ENCODE measurements at regions not wholly inside any gene's neighbourhood (a gene's known extent, or its start where the extent isn't known, plus 50 kb on each side); places are given as distances from the start of the nearest gene placed in this dataset.

DNA sequence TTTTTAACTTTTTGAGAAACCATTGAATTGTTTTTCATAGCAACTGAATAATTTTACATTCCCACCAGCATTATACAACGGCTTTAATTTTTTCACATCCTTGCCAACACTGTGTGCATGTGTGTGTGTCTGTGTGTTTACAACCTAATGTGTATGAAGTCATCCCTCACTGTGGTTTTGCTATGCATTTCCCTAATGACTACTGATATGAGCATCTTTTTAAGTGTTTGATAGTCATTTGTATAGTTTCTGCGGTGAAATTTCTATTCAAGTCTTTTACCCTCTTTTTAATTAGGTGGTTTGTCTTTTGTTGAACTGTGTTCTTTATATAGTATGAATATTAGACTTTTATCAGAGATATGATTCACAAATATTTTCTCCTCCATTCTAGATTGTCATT lies 263.1 kb upstream of the COX7C start (continued):
- TF ChIP-seq, protein P1, sequence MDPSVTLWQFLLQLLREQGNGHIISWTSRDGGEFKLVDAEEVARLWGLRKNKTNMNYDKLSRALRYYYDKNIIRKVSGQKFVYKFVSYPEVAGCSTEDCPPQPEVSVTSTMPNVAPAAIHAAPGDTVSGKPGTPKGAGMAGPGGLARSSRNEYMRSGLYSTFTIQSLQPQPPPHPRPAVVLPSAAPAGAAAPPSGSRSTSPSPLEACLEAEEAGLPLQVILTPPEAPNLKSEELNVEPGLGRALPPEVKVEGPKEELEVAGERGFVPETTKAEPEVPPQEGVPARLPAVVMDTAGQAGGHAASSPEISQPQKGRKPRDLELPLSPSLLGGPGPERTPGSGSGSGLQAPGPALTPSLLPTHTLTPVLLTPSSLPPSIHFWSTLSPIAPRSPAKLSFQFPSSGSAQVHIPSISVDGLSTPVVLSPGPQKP (IDR thresholded peaks at IDR 0.05; ENCODE audit: low read depth, low read length) = no peak
- TF ChIP-seq, protein P2, sequence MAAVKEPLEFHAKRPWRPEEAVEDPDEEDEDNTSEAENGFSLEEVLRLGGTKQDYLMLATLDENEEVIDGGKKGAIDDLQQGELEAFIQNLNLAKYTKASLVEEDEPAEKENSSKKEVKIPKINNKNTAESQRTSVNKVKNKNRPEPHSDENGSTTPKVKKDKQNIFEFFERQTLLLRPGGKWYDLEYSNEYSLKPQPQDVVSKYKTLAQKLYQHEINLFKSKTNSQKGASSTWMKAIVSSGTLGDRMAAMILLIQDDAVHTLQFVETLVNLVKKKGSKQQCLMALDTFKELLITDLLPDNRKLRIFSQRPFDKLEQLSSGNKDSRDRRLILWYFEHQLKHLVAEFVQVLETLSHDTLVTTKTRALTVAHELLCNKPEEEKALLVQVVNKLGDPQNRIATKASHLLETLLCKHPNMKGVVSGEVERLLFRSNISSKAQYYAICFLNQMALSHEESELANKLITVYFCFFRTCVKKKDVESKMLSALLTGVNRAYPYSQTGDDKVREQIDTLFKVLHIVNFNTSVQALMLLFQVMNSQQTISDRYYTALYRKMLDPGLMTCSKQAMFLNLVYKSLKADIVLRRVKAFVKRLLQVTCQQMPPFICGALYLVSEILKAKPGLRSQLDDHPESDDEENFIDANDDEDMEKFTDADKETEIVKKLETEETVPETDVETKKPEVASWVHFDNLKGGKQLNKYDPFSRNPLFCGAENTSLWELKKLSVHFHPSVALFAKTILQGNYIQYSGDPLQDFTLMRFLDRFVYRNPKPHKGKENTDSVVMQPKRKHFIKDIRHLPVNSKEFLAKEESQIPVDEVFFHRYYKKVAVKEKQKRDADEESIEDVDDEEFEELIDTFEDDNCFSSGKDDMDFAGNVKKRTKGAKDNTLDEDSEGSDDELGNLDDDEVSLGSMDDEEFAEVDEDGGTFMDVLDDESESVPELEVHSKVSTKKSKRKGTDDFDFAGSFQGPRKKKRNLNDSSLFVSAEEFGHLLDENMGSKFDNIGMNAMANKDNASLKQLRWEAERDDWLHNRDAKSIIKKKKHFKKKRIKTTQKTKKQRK (IDR thresholded peaks at IDR 0.05; ENCODE audit: low read depth, low read length) = no peak
- TF ChIP-seq RELA (IDR thresholded peaks at IDR 0.05; ENCODE audit: borderline replicate concordance, partially characterized antibody) = no peak
- peak; percentile 73 for TF ChIP-seq DPF2 (IDR thresholded peaks at IDR 0.05)
- TF ChIP-seq, protein P3, sequence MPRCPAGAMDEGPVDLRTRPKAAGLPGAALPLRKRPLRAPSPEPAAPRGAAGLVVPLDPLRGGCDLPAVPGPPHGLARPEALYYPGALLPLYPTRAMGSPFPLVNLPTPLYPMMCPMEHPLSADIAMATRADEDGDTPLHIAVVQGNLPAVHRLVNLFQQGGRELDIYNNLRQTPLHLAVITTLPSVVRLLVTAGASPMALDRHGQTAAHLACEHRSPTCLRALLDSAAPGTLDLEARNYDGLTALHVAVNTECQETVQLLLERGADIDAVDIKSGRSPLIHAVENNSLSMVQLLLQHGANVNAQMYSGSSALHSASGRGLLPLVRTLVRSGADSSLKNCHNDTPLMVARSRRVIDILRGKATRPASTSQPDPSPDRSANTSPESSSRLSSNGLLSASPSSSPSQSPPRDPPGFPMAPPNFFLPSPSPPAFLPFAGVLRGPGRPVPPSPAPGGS (IDR thresholded peaks at IDR 0.05; ENCODE audit: borderline replicate concordance, insufficient read depth, low read depth, low read length, poor library complexity, severe bottlenecking) = no peak
- TF ChIP-seq, protein P4, sequence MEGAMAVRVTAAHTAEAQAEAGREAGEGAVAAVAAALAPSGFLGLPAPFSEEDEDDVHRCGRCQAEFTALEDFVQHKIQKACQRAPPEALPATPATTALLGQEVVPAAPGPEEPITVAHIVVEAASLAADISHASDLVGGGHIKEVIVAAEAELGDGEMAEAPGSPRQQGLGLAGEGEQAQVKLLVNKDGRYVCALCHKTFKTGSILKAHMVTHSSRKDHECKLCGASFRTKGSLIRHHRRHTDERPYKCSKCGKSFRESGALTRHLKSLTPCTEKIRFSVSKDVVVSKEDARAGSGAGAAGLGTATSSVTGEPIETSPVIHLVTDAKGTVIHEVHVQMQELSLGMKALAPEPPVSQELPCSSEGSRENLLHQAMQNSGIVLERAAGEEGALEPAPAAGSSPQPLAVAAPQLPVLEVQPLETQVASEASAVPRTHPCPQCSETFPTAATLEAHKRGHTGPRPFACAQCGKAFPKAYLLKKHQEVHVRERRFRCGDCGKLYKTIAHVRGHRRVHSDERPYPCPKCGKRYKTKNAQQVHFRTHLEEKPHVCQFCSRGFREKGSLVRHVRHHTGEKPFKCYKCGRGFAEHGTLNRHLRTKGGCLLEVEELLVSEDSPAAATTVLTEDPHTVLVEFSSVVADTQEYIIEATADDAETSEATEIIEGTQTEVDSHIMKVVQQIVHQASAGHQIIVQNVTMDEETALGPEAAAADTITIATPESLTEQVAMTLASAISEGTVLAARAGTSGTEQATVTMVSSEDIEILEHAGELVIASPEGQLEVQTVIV (IDR thresholded peaks at IDR 0.05; ENCODE audit: borderline replicate concordance, partially characterized antibody) = no peak
- no peak for TF ChIP-seq SMC3 (IDR thresholded peaks at IDR 0.05; ENCODE audit: borderline replicate concordance, low read length)
- TF ChIP-seq, protein P5, sequence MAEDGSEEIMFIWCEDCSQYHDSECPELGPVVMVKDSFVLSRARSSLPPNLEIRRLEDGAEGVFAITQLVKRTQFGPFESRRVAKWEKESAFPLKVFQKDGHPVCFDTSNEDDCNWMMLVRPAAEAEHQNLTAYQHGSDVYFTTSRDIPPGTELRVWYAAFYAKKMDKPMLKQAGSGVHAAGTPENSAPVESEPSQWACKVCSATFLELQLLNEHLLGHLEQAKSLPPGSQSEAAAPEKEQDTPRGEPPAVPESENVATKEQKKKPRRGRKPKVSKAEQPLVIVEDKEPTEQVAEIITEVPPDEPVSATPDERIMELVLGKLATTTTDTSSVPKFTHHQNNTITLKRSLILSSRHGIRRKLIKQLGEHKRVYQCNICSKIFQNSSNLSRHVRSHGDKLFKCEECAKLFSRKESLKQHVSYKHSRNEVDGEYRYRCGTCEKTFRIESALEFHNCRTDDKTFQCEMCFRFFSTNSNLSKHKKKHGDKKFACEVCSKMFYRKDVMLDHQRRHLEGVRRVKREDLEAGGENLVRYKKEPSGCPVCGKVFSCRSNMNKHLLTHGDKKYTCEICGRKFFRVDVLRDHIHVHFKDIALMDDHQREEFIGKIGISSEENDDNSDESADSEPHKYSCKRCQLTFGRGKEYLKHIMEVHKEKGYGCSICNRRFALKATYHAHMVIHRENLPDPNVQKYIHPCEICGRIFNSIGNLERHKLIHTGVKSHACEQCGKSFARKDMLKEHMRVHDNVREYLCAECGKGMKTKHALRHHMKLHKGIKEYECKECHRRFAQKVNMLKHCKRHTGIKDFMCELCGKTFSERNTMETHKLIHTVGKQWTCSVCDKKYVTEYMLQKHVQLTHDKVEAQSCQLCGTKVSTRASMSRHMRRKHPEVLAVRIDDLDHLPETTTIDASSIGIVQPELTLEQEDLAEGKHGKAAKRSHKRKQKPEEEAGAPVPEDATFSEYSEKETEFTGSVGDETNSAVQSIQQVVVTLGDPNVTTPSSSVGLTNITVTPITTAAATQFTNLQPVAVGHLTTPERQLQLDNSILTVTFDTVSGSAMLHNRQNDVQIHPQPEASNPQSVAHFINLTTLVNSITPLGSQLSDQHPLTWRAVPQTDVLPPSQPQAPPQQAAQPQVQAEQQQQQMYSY (CRISPR knock-in tag; IDR thresholded peaks at IDR 0.05) = no peak
- TF ChIP-seq, protein P6, sequence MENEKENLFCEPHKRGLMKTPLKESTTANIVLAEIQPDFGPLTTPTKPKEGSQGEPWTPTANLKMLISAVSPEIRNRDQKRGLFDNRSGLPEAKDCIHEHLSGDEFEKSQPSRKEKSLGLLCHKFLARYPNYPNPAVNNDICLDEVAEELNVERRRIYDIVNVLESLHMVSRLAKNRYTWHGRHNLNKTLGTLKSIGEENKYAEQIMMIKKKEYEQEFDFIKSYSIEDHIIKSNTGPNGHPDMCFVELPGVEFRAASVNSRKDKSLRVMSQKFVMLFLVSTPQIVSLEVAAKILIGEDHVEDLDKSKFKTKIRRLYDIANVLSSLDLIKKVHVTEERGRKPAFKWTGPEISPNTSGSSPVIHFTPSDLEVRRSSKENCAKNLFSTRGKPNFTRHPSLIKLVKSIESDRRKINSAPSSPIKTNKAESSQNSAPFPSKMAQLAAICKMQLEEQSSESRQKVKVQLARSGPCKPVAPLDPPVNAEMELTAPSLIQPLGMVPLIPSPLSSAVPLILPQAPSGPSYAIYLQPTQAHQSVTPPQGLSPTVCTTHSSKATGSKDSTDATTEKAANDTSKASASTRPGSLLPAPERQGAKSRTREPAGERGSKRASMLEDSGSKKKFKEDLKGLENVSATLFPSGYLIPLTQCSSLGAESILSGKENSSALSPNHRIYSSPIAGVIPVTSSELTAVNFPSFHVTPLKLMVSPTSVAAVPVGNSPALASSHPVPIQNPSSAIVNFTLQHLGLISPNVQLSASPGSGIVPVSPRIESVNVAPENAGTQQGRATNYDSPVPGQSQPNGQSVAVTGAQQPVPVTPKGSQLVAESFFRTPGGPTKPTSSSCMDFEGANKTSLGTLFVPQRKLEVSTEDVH (IDR thresholded peaks at IDR 0.05; ENCODE audit: low read depth, partially characterized antibody) = no peak
- TF ChIP-seq RBBP5 (conservative IDR thresholded peaks at IDR 0.05) = no peak
- TF ChIP-seq MEF2B (IDR thresholded peaks at IDR 0.05; ENCODE audit: partially characterized antibody, poor library complexity, severe bottlenecking) = peak; percentile 55
- TF ChIP-seq SIX5 (IDR thresholded peaks at IDR 0.05; ENCODE audit: low read depth, low read length, severe bottlenecking) = no peak
- TF ChIP-seq CREM (IDR thresholded peaks at IDR 0.05; ENCODE audit: low read depth) = peak; percentile 31; the same call in 1 of the 2 replicates
